ENCODE measurements at regions not wholly inside any gene's neighbourhood (a gene's known extent, or its start where the extent isn't known, plus 50 kb on each side); places are given as distances from the start of the nearest gene placed in this dataset.

DNA sequence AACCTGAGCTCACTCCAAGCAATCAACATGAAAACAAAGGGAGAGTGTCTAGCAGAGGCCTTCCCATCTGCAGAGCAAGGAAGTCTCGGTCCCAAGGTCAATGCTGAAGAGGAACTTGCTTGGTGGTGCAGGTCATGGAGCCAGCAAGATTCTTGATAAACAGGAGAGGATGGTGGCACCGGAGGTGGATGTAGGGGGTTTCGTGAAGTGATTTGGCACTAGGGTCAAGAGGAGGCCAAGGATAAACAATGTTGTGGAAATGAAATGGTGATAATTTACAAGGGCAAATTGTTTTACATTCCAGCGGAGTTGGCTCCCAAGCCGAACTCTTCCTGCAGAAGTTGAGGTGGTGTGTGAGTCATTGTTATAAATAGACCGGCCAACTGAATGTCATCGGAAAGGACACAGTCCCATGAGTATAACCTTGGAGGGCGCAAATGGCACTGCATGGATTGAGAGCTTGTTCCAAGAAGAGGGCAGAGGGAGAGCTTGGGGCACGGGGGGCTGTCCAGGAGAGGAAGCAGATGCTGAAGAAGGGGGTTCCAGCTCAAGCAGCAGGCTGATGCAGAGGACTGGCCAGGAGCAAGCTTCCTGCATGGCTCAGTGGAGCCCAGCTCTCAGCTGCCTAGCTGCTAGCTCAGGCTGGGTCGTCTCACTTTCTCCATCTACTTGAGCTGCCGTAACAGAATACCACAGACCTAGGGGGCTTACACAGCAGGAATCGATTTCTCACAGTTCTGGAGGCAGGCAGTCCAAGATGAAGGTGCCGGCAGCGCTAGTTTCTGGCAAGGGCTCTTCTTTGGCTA is 136.6 kb downstream of the COPRS start:
- 93% methylated on average over 14 of the region's 14 CpGs; no CpG with 5 or more reads in 1 of the 2 experiments for WGBS, 2 experiments (ENCODE audit: extremely low coverage in 1 of 2, insufficient coverage in 1 of 2, insufficient read length in 1 of 2, insufficient replicate concordance in 2 of 2, low coverage in 1 of 2, low lambda C conversion rate in 2 of 2, missing lambda C conversion rate in 1 of 2)
- FAIRE-seq = no peak

More for the DNA sequence above, 136.6 kb downstream of the COPRS start:
- Histone ChIP-seq H3K4me1 (replicated peaks in 1 of 4; ENCODE audit: control insufficient read depth in 3 of 4, insufficient read depth in 4 of 4, low read length in 3 of 4) (no peaks in the 10 kb centered on the region), H2BK120ac (replicated peaks; ENCODE audit: low read depth, low read length) (no peak overlapping the region), H2BK20ac (ENCODE audit: low read length) (no peak overlapping the region), H3K79me1 (ENCODE audit: low read depth, low read length) (no peaks in the 10 kb centered on the region), H3K27ac (ENCODE audit: low read depth, low read length) (no peak overlapping the region), H4K91ac (replicated peaks; ENCODE audit: insufficient read length, low read length) (no peak overlapping the region), H4K5ac (ENCODE audit: insufficient read length, low read depth, low read length) (no peak overlapping the region), H3K27me3 (replicated peaks in 1 of 4; ENCODE audit: control insufficient read depth in 3 of 4, extremely low read depth in 1 of 4, insufficient read depth in 3 of 4, low read length in 3 of 4) (no peaks in the 10 kb centered on the region), H3K4me2 (ENCODE audit: insufficient read depth in 1 of 2, low read depth in 2 of 2, low read length in 2 of 2) (no peak overlapping the region), H3K4ac (replicated peaks; ENCODE audit: insufficient read length, low read depth, low read length) (no peak overlapping the region), H3K36me3 (ENCODE audit: control insufficient read depth in 2 of 4, insufficient read depth in 4 of 4, low read length in 3 of 4) (no peaks in the 10 kb centered on the region), H3K23me2 (ENCODE audit: low read depth, low read length) (no peaks in the 10 kb centered on the region; the same call in 1 of the 2 replicates), H4K20me1 (replicated peaks in 1 of 2; ENCODE audit: control insufficient read depth in 1 of 2, insufficient read depth in 2 of 2, low read length in 2 of 2) (no peaks in the 10 kb centered on the region), H2AK5ac (ENCODE audit: low read depth, low read length) (peak overlapping the region; percentile 3; the same call in 1 of the 2 replicates), H4K8ac (ENCODE audit: extremely low read depth, insufficient read depth, low read length) (no peak overlapping the region), H2AFZ (ENCODE audit: low read length) (no peak overlapping the region), H3K9ac (replicated peaks in 1 of 4; ENCODE audit: extremely low read depth in 1 of 4, low read depth in 3 of 4, low read length in 3 of 4) (no peak overlapping the region), H3K79me2 (ENCODE audit: control insufficient read depth in 1 of 2, insufficient read depth in 2 of 2, low read length in 2 of 2) (no peaks in the 10 kb centered on the region), H3K14ac (ENCODE audit: insufficient read length) (no peak overlapping the region), H3K4me3 (ENCODE audit: extremely low read depth in 1 of 4, insufficient read depth in 2 of 4, low read depth in 3 of 4, low read length in 4 of 4) (no peak overlapping the region), H3K23ac (ENCODE audit: insufficient read length) (no peak overlapping the region), H3K56ac (replicated peaks; ENCODE audit: insufficient read length, low read depth, low read length) (no peak overlapping the region), H2BK5ac (ENCODE audit: low read depth, low read length) (no peak overlapping the region), H3K18ac (ENCODE audit: extremely low read depth, low read length) (no peak overlapping the region), H2BK15ac (ENCODE audit: low read length) (no peak overlapping the region), H3K9me3 (ENCODE audit: insufficient read depth in 2 of 2, low read depth in 1 of 2, low read length in 1 of 2) (no peaks in the 10 kb centered on the region), H2BK12ac (ENCODE audit: low read depth, low read length) (no peak overlapping the region)
- ChIA-PET CTCF (ENCODE audit: partially characterized antibody) (interaction anchor here (1.0 to 2.1 kb wide), 3 partner anchors 9 to 178 kb away, joined by 3 to 9 read pairs (median 5); no protein-coding TSS in a partner anchor), POLR2A (ENCODE audit: partially characterized antibody) (no interaction called here)
- DNase-seq (ENCODE audit: low read depth in 1 of 2, low spot score in 2 of 2) = peak in 1 of 2 experiments; percentile 34
- TF ChIP-seq EGR1 (IDR thresholded peaks at IDR 0.05; ENCODE audit: borderline replicate concordance, low read depth, low read length) (no peak), CHD1 (IDR thresholded peaks at IDR 0.05; ENCODE audit: low read depth, low read length) (no peak), POLR2A (IDR thresholded peaks at IDR 0.05; ENCODE audit: control extremely low read depth in 1 of 2, low read depth in 2 of 2, low read length in 2 of 2) (no peak), SP2 (IDR thresholded peaks at IDR 0.05; ENCODE audit: low read length) (no peak), SIN3A (conservative IDR thresholded peaks at IDR 0.05 in 1 of 2, IDR thresholded peaks at IDR 0.05 in 1 of 2; ENCODE audit: low read depth in 1 of 2, low read length in 2 of 2) (no peak), CTCF (IDR thresholded peaks at IDR 0.05; ENCODE audit: control extremely low read depth in 1 of 3, insufficient read depth in 1 of 3, low read depth in 1 of 3, low read length in 3 of 3) (no peak), YY1 (IDR thresholded peaks at IDR 0.05; ENCODE audit: low read depth, low read length) (no peak), ASH2L (IDR thresholded peaks at IDR 0.05; ENCODE audit: low read length) (no peak)

Measured in H1 (cell line).